ENCODE measurements at regions not wholly inside any gene's neighbourhood (a gene's known extent, or its start where the extent isn't known, plus 50 kb on each side); places are given as distances from the start of the nearest gene placed in this dataset.

DNA sequence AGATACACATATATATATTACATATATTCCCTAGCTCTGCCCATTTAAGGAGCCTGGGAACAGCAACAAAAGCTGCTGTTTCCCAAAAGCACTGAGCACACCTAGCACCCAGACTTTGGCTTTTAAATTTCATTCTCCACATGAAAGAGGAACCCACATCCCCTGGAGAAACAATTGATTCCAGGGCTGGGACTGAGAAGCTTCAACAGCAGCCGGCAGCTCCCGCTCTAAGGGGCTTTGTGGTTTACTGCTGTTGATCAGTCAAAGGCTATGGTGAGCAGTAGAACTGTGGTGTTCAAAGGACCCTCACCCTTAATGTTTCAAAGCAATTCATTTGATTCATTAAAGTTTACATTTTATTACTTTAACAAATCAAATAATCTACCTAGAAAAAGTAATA is 83.3 kb upstream of the SLC66A3 start:
- TF ChIP-seq, protein P1, sequence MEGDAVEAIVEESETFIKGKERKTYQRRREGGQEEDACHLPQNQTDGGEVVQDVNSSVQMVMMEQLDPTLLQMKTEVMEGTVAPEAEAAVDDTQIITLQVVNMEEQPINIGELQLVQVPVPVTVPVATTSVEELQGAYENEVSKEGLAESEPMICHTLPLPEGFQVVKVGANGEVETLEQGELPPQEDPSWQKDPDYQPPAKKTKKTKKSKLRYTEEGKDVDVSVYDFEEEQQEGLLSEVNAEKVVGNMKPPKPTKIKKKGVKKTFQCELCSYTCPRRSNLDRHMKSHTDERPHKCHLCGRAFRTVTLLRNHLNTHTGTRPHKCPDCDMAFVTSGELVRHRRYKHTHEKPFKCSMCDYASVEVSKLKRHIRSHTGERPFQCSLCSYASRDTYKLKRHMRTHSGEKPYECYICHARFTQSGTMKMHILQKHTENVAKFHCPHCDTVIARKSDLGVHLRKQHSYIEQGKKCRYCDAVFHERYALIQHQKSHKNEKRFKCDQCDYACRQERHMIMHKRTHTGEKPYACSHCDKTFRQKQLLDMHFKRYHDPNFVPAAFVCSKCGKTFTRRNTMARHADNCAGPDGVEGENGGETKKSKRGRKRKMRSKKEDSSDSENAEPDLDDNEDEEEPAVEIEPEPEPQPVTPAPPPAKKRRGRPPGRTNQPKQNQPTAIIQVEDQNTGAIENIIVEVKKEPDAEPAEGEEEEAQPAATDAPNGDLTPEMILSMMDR (IDR thresholded peaks at IDR 0.05; ENCODE audit: low read depth, low read length): no peak
- Histone ChIP-seq H3K27me3 (no peaks in the 10 kb centered on the region), H3K4me1 (peaks cover 2% of the 10 kb centered on the region; the same call in 1 of the 2 replicates), H3K36me3 (no peaks in the 10 kb centered on the region; the same call in 1 of the 2 replicates), H3K9me3 (no peaks in the 10 kb centered on the region), H3K4me3 (ENCODE audit: low read depth, low read length) (no peak overlapping the region)
- DNase-seq: no peak

DNA sequence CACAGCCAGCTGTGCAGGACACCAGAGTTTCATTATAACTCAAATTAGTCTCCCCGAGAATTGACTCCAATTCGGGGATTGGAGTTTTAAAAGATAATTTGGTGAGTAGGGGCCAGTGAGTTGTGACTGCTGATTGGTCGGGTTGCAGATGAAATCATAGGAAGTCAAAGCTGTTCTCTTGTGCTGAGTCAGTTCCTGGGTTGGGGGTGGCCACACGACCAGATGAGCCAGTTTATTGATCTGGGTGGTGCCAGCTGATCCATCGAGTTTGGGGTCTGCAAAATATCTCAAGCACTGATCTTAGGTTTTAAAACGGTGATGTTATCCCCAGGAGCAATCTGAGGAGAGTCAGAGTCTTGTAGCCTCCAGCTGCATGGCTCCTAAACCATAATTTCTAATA is 82.7 kb upstream of the SLC66A3 start:
- TF ChIP-seq, protein P1 (IDR thresholded peaks at IDR 0.05; ENCODE audit: low read depth, low read length): no peak
- Histone ChIP-seq H3K4me3 (ENCODE audit: low read depth, low read length) (no peak overlapping the region), H3K36me3 (no peaks in the 10 kb centered on the region; the same call in 1 of the 2 replicates), H3K27me3 (no peaks in the 10 kb centered on the region), H3K9me3 (no peaks in the 10 kb centered on the region), H3K4me1 (peaks cover 2% of the 10 kb centered on the region; the same call in 1 of the 2 replicates)
- no peak for DNase-seq

DNA sequence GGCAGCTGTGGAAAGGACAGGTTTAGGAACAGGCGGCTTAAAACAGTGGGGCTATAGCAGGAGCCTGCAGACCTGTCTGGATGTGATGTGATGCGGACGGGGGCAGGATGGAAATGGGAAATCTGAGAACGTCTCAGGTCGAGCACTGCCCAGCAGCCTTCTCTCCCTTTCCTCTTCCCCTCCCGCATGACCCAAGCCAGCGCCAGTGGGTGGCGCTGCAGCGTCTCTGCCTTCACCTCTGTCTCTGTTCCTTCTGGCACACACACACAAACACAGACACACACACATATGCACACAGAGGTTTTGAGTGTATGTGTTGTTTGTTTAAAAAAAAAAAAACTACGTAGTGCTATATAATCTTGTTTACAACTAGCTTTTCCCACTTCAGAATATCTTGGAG is 82.0 kb upstream of the SLC66A3 start:
- Histone ChIP-seq H3K9me3 (no peaks in the 10 kb centered on the region), H3K36me3 (no peaks in the 10 kb centered on the region), H3K4me1 (peaks cover 2% of the 10 kb centered on the region; the same call in 1 of the 2 replicates), H3K27me3 (no peaks in the 10 kb centered on the region), H3K4me3 (ENCODE audit: low read depth, low read length) (no peak overlapping the region)
- DNase-seq: peak; percentile 52
- TF ChIP-seq, protein P1 (IDR thresholded peaks at IDR 0.05; ENCODE audit: low read depth, low read length): peak; percentile 70

DNA sequence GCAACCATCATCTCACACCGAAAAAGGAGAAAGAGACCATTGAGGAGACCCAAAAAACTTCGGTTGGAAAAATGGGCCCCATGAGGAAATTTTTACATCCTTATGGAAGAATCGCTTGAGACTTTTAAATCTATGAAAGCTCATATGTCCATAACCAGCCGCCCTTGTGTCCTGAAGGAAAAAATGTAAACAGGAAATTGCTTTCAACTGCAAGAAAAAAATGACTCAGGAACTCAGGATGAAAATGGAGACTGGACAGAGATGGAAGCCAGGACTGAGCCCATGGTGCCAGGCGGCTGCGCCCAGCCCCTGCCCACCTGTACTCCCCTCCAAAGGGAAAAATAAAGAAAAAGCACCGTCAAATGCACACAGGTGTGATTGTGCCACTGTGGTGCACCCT is 81.5 kb upstream of the SLC66A3 start:
- Histone ChIP-seq H3K36me3 (no peaks in the 10 kb centered on the region), H3K27me3 (no peaks in the 10 kb centered on the region), H3K4me1 (peaks cover 2% of the 10 kb centered on the region; the same call in 1 of the 2 replicates), H3K4me3 (ENCODE audit: low read depth, low read length) (no peak overlapping the region), H3K9me3 (no peaks in the 10 kb centered on the region)
- TF ChIP-seq, protein P1 (IDR thresholded peaks at IDR 0.05; ENCODE audit: low read depth, low read length): no peak
- DNase-seq: no peak

DNA sequence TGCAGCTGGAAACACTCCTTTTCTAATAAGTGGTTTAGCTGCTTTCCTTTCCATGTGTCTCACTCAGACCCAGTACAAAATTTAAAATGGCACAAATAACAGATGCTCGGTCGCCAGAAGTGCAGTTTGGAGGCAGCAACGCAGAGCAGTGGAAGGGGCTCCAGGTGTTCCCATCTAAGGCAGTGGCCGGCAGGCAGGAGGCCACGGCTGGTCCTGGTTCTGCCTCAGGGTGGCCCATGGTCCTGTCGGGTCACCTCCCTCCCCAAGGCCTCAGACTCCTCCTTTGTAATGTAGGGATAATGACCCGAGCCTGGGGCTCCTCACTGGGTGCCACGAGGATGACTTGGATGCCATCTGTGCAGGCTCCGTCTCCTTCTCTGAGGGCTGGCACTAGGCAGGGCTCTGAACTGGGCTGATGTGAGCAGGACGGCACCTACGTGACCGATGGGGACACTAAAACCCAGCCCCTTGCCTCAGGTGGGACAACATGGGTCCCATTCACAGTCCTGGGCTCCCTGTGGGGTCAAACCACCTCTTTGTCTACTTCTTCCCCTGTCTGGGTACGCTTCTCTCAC is 80.9 kb upstream of the SLC66A3 start:
- H3K9me3 ChIP-seq: no peaks in the 10 kb centered on the region
- H3K4me3 ChIP-seq (ENCODE audit: low read depth, low read length): no peak overlapping the region
- TF ChIP-seq, protein P1 (IDR thresholded peaks at IDR 0.05; ENCODE audit: low read depth, low read length): no peak
- H3K36me3 ChIP-seq: no peaks in the 10 kb centered on the region
- no peaks in the 10 kb centered on the region for H3K27me3 ChIP-seq
- no peak for DNase-seq
- H3K4me1 ChIP-seq: peaks cover 2% of the 10 kb centered on the region; the same call in 1 of the 2 replicates

DNA sequence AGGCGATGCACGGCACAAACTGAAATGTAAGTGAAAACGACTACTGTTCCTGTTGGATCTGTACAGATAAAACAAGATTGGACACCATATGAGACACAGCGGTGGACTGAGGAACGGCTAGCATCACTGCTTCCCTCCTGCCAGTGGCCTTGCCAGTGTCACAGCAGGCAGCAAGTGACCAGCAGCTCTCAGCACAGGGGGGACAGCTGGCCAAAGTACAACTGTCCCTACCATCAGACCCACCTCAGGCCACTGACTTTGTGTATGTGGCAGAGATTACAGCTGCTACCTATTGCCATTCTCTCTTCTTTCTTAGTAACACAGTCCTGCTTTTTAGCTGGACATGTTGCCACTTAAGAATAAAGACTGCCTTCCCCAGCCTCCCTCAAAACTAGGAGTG is 80.0 kb upstream of the SLC66A3 start:
- DNase-seq: no peak
- Histone ChIP-seq H3K27me3 (no peaks in the 10 kb centered on the region), H3K4me1 (peaks cover 2% of the 10 kb centered on the region; the same call in 1 of the 2 replicates), H3K4me3 (ENCODE audit: low read depth, low read length) (no peak overlapping the region), H3K36me3 (no peaks in the 10 kb centered on the region), H3K9me3 (no peaks in the 10 kb centered on the region)
- TF ChIP-seq, protein P1 (IDR thresholded peaks at IDR 0.05; ENCODE audit: low read depth, low read length): no peak
